IPS DF 6.9 (cell line): ENCODE measurements at regions not wholly inside any gene's neighbourhood (a gene's known extent, or its start where the extent isn't known, plus 50 kb on each side); places are given as distances from the start of the nearest gene placed in this dataset.

ENCODE experiments used
- DNase-seq: peaks from one replicate; pipeline ENCODE4 v3.0.0-alpha.2; 2013; ENCODE audit warnings: low read depth, low spot score
- H3K27ac ChIP-seq: one replicate; pipeline ENCODE4 v1.5.1; 2013; ENCODE audit warnings: low read length, control low read depth
- H3K27me3 ChIP-seq: 2 replicates; pipeline ENCODE4 v1.6.1; 2013; ENCODE audit warnings: mild to moderate bottlenecking, low read length; ENCODE audit not compliant: control insufficient read depth, insufficient read depth
- H3K36me3 ChIP-seq: 2 replicates; pipeline ENCODE4 v1.6.1; 2013; ENCODE audit warnings: low read length; ENCODE audit not compliant: control insufficient read depth, insufficient read depth
- H3K4me1 ChIP-seq: 2 replicates; pipeline ENCODE4 v1.6.1; 2013; ENCODE audit warnings: low read length; ENCODE audit not compliant: control insufficient read depth, insufficient read depth
- H3K4me3 ChIP-seq: 2 replicates; pipeline ENCODE4 v1.5.1; 2013; ENCODE audit warnings: mild to moderate bottlenecking, low read length
- H3K9me3 ChIP-seq: 2 replicates; pipeline ENCODE4 v1.6.1; 2013; ENCODE audit warnings: low read length, inconsistent platforms; ENCODE audit not compliant: control insufficient read depth, insufficient read depth
- WGBS: extraction: QIAGEN DNeasy Blood & Tissue Kit; methylation state at CpG from one replicate; pipeline ENCODE4 v1.1.7; 2013; ENCODE audit warnings: mixed read lengths, missing lambda C conversion rate; ENCODE audit not compliant: insufficient read length, insufficient coverage; 5-methylcytosine and 5-hydroxymethylcytosine counted together

- H3K4me1 ChIP-seq: no peaks in the 10 kb centered on the region
- peaks cover 1% of the 10 kb centered on the region; the same call in 1 of the 2 replicates for H3K27me3 ChIP-seq
- DNase-seq: no peak
- no peaks in the 10 kb centered on the region for H3K36me3 ChIP-seq
- WGBS: no CpG with 5 or more reads among the region's 1 CpG
- H3K27ac ChIP-seq: no peak overlapping the region
- H3K9me3 ChIP-seq: no peaks in the 10 kb centered on the region
- H3K4me3 ChIP-seq: no peak overlapping the region
These were observed 105.7 kb upstream of the GUCA2B start for GRCh38 chr1:42047508-42047880.

- no peaks in the 10 kb centered on the region for H3K4me1 ChIP-seq
- no peaks in the 10 kb centered on the region for H3K9me3 ChIP-seq
- no peak for DNase-seq
- no peaks in the 10 kb centered on the region for H3K36me3 ChIP-seq
- no peak overlapping the region for H3K27ac ChIP-seq
- peaks cover 1% of the 10 kb centered on the region; the same call in 1 of the 2 replicates for H3K27me3 ChIP-seq
- WGBS: no CpG with 5 or more reads among the region's 4 CpGs
- no peak overlapping the region for H3K4me3 ChIP-seq
These were observed 106.3 kb upstream of the GUCA2B start for GRCh38 chr1:42046761-42047507.

GRCh38 chr1:42044346-42044745 is 108.9 kb upstream of the GUCA2B start:
- Histone ChIP-seq H3K4me1 (no peaks in the 10 kb centered on the region), H3K4me3 (no peak overlapping the region), H3K36me3 (no peaks in the 10 kb centered on the region), H3K27me3 (peaks cover 1% of the 10 kb centered on the region; the same call in 1 of the 2 replicates), H3K27ac (no peak overlapping the region), H3K9me3 (no peaks in the 10 kb centered on the region)
- WGBS: no CpG with 5 or more reads among the region's 3 CpGs
- no peak for DNase-seq

GRCh38 chr1:42043811-42044210 is 109.4 kb upstream of the GUCA2B start:
- peaks cover 1% of the 10 kb centered on the region; the same call in 1 of the 2 replicates for H3K27me3 ChIP-seq
- no peaks in the 10 kb centered on the region for H3K36me3 ChIP-seq
- H3K4me1 ChIP-seq: no peaks in the 10 kb centered on the region
- no CpG with 5 or more reads among the region's 1 CpG for WGBS
- no peak for DNase-seq
- H3K27ac ChIP-seq: no peak overlapping the region
- no peaks in the 10 kb centered on the region for H3K9me3 ChIP-seq
- H3K4me3 ChIP-seq: no peak overlapping the region

- H3K27ac ChIP-seq: no peak overlapping the region
- H3K4me3 ChIP-seq: no peak overlapping the region
- no peaks in the 10 kb centered on the region for H3K36me3 ChIP-seq
- H3K4me1 ChIP-seq: no peaks in the 10 kb centered on the region
- H3K9me3 ChIP-seq: no peaks in the 10 kb centered on the region
- WGBS: no CpG with 5 or more reads among the region's 2 CpGs
- H3K27me3 ChIP-seq: peaks cover 1% of the 10 kb centered on the region; the same call in 1 of the 2 replicates
- DNase-seq: no peak
These were observed 110.0 kb upstream of the GUCA2B start for GRCh38 chr1:42043182-42043581.

- no peaks in the 10 kb centered on the region for H3K36me3 ChIP-seq
- H3K27ac ChIP-seq: no peak overlapping the region
- H3K4me1 ChIP-seq: no peaks in the 10 kb centered on the region
- no peaks in the 10 kb centered on the region for H3K27me3 ChIP-seq
- no peaks in the 10 kb centered on the region for H3K9me3 ChIP-seq
- no peak for DNase-seq
- H3K4me3 ChIP-seq: no peak overlapping the region
- no CpG with 5 or more reads among the region's 17 CpGs for WGBS
These were observed 112.2 kb upstream of the GUCA2B start for GRCh38 chr1:42041031-42041430.

- no peaks in the 10 kb centered on the region for H3K36me3 ChIP-seq
- DNase-seq: no peak
- no peak overlapping the region for H3K4me3 ChIP-seq
- H3K9me3 ChIP-seq: no peaks in the 10 kb centered on the region
- WGBS: no CpG with 5 or more reads among the region's 14 CpGs
- no peaks in the 10 kb centered on the region for H3K4me1 ChIP-seq
- H3K27me3 ChIP-seq: no peaks in the 10 kb centered on the region
- no peak overlapping the region for H3K27ac ChIP-seq
These were observed 113.1 kb upstream of the GUCA2B start for GRCh38 chr1:42040159-42040558.

- Histone ChIP-seq H3K9me3 (no peaks in the 10 kb centered on the region), H3K4me1 (no peaks in the 10 kb centered on the region), H3K4me3 (no peak overlapping the region), H3K27me3 (peaks cover 4% of the 10 kb centered on the region), H3K36me3 (no peaks in the 10 kb centered on the region), H3K27ac (no peak overlapping the region)
- DNase-seq: no peak
- WGBS: no CpG with 5 or more reads among the region's 4 CpGs
These were observed 114.9 kb upstream of the GUCA2B start for GRCh38 chr1:42038261-42038660.

GRCh38 chr1:42037586-42037985 is 115.6 kb upstream of the GUCA2B start:
- no peaks in the 10 kb centered on the region for H3K4me1 ChIP-seq
- no peak overlapping the region for H3K27ac ChIP-seq
- DNase-seq: no peak
- no peaks in the 10 kb centered on the region for H3K36me3 ChIP-seq
- peaks cover 4% of the 10 kb centered on the region for H3K27me3 ChIP-seq
- H3K4me3 ChIP-seq: no peak overlapping the region
- whole genome bisulfite sequencing: no CpG with 5 or more reads among the region's 3 CpGs
- no peaks in the 10 kb centered on the region for H3K9me3 ChIP-seq

GRCh38 chr1:42037161-42037560 is 116.0 kb upstream of the GUCA2B start:
- no peaks in the 10 kb centered on the region for H3K36me3 ChIP-seq
- H3K27ac ChIP-seq: no peak overlapping the region
- H3K27me3 ChIP-seq: peaks cover 4% of the 10 kb centered on the region
- no peak overlapping the region for H3K4me3 ChIP-seq
- WGBS: no CpG with 5 or more reads among the region's 1 CpG
- no peaks in the 10 kb centered on the region for H3K4me1 ChIP-seq
- DNase-seq: no peak
- H3K9me3 ChIP-seq: no peaks in the 10 kb centered on the region
